Trophoblast cell (in vitro differentiated cells and primary cell): ENCODE measurements at regions not wholly inside any gene's neighbourhood (a gene's known extent, or its start where the extent isn't known, plus 50 kb on each side); places are given as distances from the start of the nearest gene placed in this dataset.

Source experiments
- DNase-seq, 2 donors: peaks; one replicate each; pipeline ENCODE4 v3.0.0-alpha.2; 2016
- H2AFZ ChIP-seq: 2 replicates; pipeline ENCODE4 v1.6.1; 2013; ENCODE audit warnings: low read length, moderate library complexity, mild to moderate bottlenecking; ENCODE audit not compliant: insufficient read depth, poor library complexity
- H2AK5ac ChIP-seq: 2 replicates; pipeline ENCODE4 v1.6.1; 2013; ENCODE audit warnings: mild to moderate bottlenecking, low read length
- H2BK120ac ChIP-seq: 2 replicates; pipeline ENCODE4 v1.6.1; 2013; ENCODE audit warnings: low read length, mild to moderate bottlenecking, moderate library complexity; ENCODE audit not compliant: insufficient read depth, poor library complexity
- H2BK12ac ChIP-seq: 2 replicates; pipeline ENCODE4 v1.6.1; 2013; ENCODE audit warnings: mild to moderate bottlenecking, low read length, moderate library complexity
- H2BK5ac ChIP-seq: 2 replicates; pipeline ENCODE4 v1.6.1; 2013; ENCODE audit warnings: low read length, low read depth, moderate library complexity, mild to moderate bottlenecking; ENCODE audit not compliant: poor library complexity
- H3K14ac ChIP-seq: 2 replicates; pipeline ENCODE4 v1.6.1; 2013; ENCODE audit warnings: mild to moderate bottlenecking, low read length
- H3K18ac ChIP-seq: 2 replicates; pipeline ENCODE4 v1.6.1; 2013; ENCODE audit warnings: mild to moderate bottlenecking, low read length
- H3K23ac ChIP-seq: 2 replicates; pipeline ENCODE4 v1.6.1; 2013; ENCODE audit warnings: low read length
- H3K27ac ChIP-seq: 2 replicates; pipeline ENCODE4 v1.5.1; 2013; ENCODE audit warnings: low read depth, mild to moderate bottlenecking, inconsistent platforms, low read length, moderate library complexity
- H3K27me3 ChIP-seq: 2 replicates; pipeline ENCODE4 v1.6.1; 2013; ENCODE audit warnings: inconsistent platforms, mild to moderate bottlenecking, low read length, moderate library complexity; ENCODE audit not compliant: insufficient read depth
- H3K36me3 ChIP-seq, 2 experiments: 1 replicate in 1 of 2; 2 replicates in 1 of 2; pipeline ENCODE4 v1.6.1; 2013; ENCODE audit warnings: low read length in 2 of 2, mild to moderate bottlenecking in 2 of 2, moderate library complexity in 1 of 2; ENCODE audit not compliant: insufficient read depth in 2 of 2, control insufficient read depth in 1 of 2
- H3K4ac ChIP-seq: 2 replicates; pipeline ENCODE4 v1.6.1; 2013; ENCODE audit warnings: low read depth, mild to moderate bottlenecking, low read length, moderate library complexity
- H3K4me1 ChIP-seq, 2 experiments: 1 replicate in 1 of 2; 2 replicates in 1 of 2; pipeline ENCODE4 v1.6.1; 2013; ENCODE audit warnings: low read length in 2 of 2, mild to moderate bottlenecking in 2 of 2, moderate library complexity in 1 of 2; ENCODE audit not compliant: insufficient read depth in 2 of 2, control insufficient read depth in 1 of 2
- H3K4me2 ChIP-seq: 2 replicates; pipeline ENCODE4 v1.6.1; 2013; ENCODE audit warnings: inconsistent platforms, mild to moderate bottlenecking, low read length, moderate library complexity
- H3K4me3 ChIP-seq: 2 replicates; pipeline ENCODE4 v1.5.1; 2013; ENCODE audit warnings: mild to moderate bottlenecking, low read depth, low read length, inconsistent platforms
- H3K79me1 ChIP-seq: one replicate; pipeline ENCODE4 v1.6.1; 2013; ENCODE audit warnings: low read length
- H3K79me2 ChIP-seq: 2 replicates; pipeline ENCODE4 v1.6.1; 2013; ENCODE audit warnings: low read length, mild to moderate bottlenecking; ENCODE audit not compliant: control insufficient read depth, insufficient read depth, poor library complexity
- H3K9ac ChIP-seq: 2 replicates; pipeline ENCODE4 v1.6.1; 2013; ENCODE audit warnings: mild to moderate bottlenecking, low read length
- H3K9me3 ChIP-seq: 2 replicates; pipeline ENCODE4 v1.6.1; 2013; ENCODE audit warnings: low read depth, mild to moderate bottlenecking, control low read depth, inconsistent platforms, low read length; ENCODE audit not compliant: insufficient read depth
- H4K12ac ChIP-seq: 2 replicates; pipeline ENCODE4 v1.6.1; 2013; ENCODE audit warnings: low read depth, mild to moderate bottlenecking, low read length, moderate library complexity
- H4K8ac ChIP-seq: 2 replicates; pipeline ENCODE4 v1.6.1; 2013; ENCODE audit warnings: low read depth, mild to moderate bottlenecking, low read length, moderate library complexity
- H4K91ac ChIP-seq: one replicate; pipeline ENCODE4 v1.6.1; 2013; ENCODE audit warnings: low read depth, mild to moderate bottlenecking, low read length, moderate library complexity
- WGBS: extraction: QIAGEN DNeasy Blood & Tissue Kit; methylation state at CpG from one replicate; pipeline ENCODE4 v1.1.7; 2013; ENCODE audit warnings: missing lambda C conversion rate; ENCODE audit not compliant: insufficient read length, insufficient coverage; ENCODE audit errors: extremely low coverage; 5-methylcytosine and 5-hydroxymethylcytosine counted together

DNA sequence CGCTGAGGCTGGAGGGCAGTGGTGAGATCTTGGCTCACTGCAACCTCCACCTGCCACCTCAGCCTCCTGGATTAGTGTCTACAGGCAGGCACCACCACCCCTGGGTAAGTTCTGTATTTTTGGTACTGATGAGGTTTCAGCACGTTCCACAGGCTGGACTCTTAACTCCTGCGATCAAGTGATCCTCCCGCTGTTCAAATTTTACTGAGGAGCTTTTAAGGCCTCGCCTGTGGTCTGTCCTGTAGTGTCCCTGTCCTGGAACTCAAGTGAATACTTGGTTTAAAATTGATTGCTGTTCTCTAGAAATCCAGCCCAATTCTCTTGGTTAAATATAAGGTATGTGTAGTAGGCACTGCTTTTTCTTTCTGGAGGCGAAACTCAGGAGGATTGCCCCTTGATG, 65.2 kb downstream of the DPRX start:
- Histone ChIP-seq H3K18ac (no peak overlapping the region), H3K27me3 (no peaks in the 10 kb centered on the region), H3K14ac (no peak overlapping the region), H2BK5ac (no peak overlapping the region), H3K79me1 (no peaks in the 10 kb centered on the region), H3K4me3 (no peak overlapping the region), H3K27ac (no peak overlapping the region), H2AFZ (no peak overlapping the region), H3K23ac (no peak overlapping the region), H2BK120ac (no peak overlapping the region), H4K8ac (no peak overlapping the region), H3K4me2 (no peak overlapping the region), H3K36me3 (no peaks in the 10 kb centered on the region), H3K4me1 (no peaks in the 10 kb centered on the region), H4K91ac (no peak overlapping the region), H3K9me3 (peaks cover 9% of the 10 kb centered on the region), H2BK12ac (no peak overlapping the region), H2AK5ac (no peak overlapping the region), H4K12ac (no peak overlapping the region), H3K79me2 (no peaks in the 10 kb centered on the region), H3K4ac (no peak overlapping the region), H3K9ac (no peak overlapping the region)
- WGBS: no CpG with 5 or more reads among the region's 6 CpGs
- no peak for DNase-seq

DNA sequence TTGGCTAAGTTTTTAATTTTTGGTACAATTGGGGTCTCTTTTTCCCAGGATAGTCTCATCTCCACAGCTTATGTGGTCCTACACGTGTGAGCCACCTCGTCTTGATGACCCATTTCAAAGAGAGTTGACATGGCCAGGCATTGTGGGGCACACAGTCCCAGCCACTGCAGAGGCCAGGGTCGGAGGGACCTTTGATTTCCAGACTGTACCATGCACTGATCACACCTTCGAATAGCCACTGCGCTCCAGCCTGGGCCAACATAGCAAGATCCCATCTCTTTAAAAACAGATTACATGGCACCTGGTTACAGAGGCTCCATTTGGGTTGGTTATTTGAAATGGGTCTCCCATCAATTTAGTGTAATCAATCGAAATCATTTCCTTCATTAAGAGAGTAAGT, 71.6 kb downstream of the DPRX start:
- H3K14ac ChIP-seq: no peak overlapping the region
- no peak overlapping the region for H2BK5ac ChIP-seq
- DNase-seq: no peak
- H3K36me3 ChIP-seq: no peaks in the 10 kb centered on the region
- H3K4me3 ChIP-seq: no peak overlapping the region
- no peak overlapping the region for H4K91ac ChIP-seq
- H3K27me3 ChIP-seq: no peaks in the 10 kb centered on the region
- H2BK120ac ChIP-seq: no peak overlapping the region
- H3K27ac ChIP-seq: no peak overlapping the region
- peaks cover 2% of the 10 kb centered on the region for H3K9me3 ChIP-seq
- H3K79me1 ChIP-seq: no peaks in the 10 kb centered on the region
- no peak overlapping the region for H4K12ac ChIP-seq
- WGBS: no CpG with 5 or more reads among the region's 6 CpGs
- H3K4ac ChIP-seq: no peak overlapping the region
- no peak overlapping the region for H2AK5ac ChIP-seq
- H3K79me2 ChIP-seq: no peaks in the 10 kb centered on the region
- H2BK12ac ChIP-seq: no peak overlapping the region
- no peak overlapping the region for H3K9ac ChIP-seq
- no peaks in the 10 kb centered on the region for H3K4me1 ChIP-seq
- H3K4me2 ChIP-seq: no peak overlapping the region
- no peak overlapping the region for H2AFZ ChIP-seq
- no peak overlapping the region for H3K23ac ChIP-seq
- no peak overlapping the region for H4K8ac ChIP-seq
- no peak overlapping the region for H3K18ac ChIP-seq

DNA sequence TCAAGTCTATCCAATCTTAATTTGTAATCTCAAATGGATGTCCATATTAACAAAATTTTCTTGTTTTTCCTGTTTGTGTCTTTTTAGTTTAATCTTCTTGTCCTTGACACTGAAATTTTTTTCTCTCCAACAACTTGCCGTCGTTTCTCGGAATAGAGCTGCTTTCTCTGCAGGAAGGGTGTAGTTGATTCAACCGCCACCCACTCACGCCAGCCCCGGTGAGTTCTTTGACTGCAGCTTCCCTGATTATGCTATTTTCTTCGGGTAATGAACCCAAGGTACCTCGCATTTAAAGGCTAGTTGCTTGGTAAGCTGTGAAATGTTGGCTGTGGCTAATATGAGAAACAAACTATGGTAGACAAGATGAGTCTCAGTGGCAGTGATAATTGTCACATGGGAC, 72.2 kb downstream of the DPRX start:
- H2AK5ac ChIP-seq: no peak overlapping the region
- H3K79me1 ChIP-seq: no peaks in the 10 kb centered on the region
- no peak overlapping the region for H3K9ac ChIP-seq
- H3K4me3 ChIP-seq: no peak overlapping the region
- no peak overlapping the region for H4K8ac ChIP-seq
- no peaks in the 10 kb centered on the region for H3K27me3 ChIP-seq
- no peak overlapping the region for H2BK12ac ChIP-seq
- no peak overlapping the region for H3K27ac ChIP-seq
- H2BK5ac ChIP-seq: no peak overlapping the region
- DNase-seq: no peak
- no peaks in the 10 kb centered on the region for H3K79me2 ChIP-seq
- H4K12ac ChIP-seq: no peak overlapping the region
- H2AFZ ChIP-seq: no peak overlapping the region
- H3K4ac ChIP-seq: no peak overlapping the region
- H3K4me2 ChIP-seq: no peak overlapping the region
- H3K4me1 ChIP-seq: no peaks in the 10 kb centered on the region
- no peak overlapping the region for H2BK120ac ChIP-seq
- H3K9me3 ChIP-seq: peaks cover 2% of the 10 kb centered on the region
- H3K23ac ChIP-seq: no peak overlapping the region
- WGBS: no CpG with 5 or more reads among the region's 8 CpGs
- H3K14ac ChIP-seq: no peak overlapping the region
- no peak overlapping the region for H4K91ac ChIP-seq
- no peaks in the 10 kb centered on the region for H3K36me3 ChIP-seq
- H3K18ac ChIP-seq: no peak overlapping the region

DNA sequence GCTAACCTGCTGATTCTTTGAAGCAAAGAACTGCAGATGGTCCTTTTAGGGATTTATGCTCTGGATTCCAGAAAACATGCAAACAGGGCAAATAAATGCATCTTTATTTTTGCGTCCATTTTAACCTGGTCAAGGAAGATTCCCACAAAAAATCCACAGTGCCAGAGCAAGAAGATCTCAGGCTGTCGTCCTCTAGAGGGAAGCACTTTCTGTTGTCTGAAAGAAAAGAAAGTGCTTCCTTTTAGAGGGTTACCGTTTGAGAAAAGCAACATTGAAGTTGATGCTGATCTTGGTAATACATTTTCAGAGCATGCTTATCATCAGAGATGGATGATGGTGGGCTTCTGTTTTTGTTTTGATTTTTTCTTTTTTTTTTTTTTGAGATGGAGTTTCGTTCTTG, 75.5 kb downstream of the DPRX start:
- Histone ChIP-seq H3K79me1 (no peaks in the 10 kb centered on the region), H2AK5ac (no peak overlapping the region), H4K12ac (no peak overlapping the region), H3K14ac (no peak overlapping the region), H2BK12ac (no peak overlapping the region), H3K4ac (no peak overlapping the region), H3K9ac (no peak overlapping the region), H3K18ac (no peak overlapping the region), H3K27ac (no peak overlapping the region), H4K8ac (no peak overlapping the region), H3K9me3 (peaks cover 2% of the 10 kb centered on the region), H3K23ac (no peak overlapping the region), H2AFZ (no peak overlapping the region), H2BK5ac (no peak overlapping the region), H4K91ac (no peak overlapping the region), H3K36me3 (no peaks in the 10 kb centered on the region), H3K27me3 (no peaks in the 10 kb centered on the region), H3K79me2 (no peaks in the 10 kb centered on the region), H3K4me2 (no peak overlapping the region), H2BK120ac (no peak overlapping the region), H3K4me3 (no peak overlapping the region), H3K4me1 (no peaks in the 10 kb centered on the region)
- no CpG with 5 or more reads among the region's 4 CpGs for WGBS
- DNase-seq: no peak
